CD8-positive, alpha-beta memory T cell (primary cell): ENCODE measurements at regions not wholly inside any gene's neighbourhood (a gene's known extent, or its start where the extent isn't known, plus 50 kb on each side); places are given as distances from the start of the nearest gene placed in this dataset.

Experiments
- CTCF ChIA-PET: fragments of 350-600 bp; sonication (Branson Sonifier 250); formaldehyde crosslinking; loops from one replicate; lab custom pipeline; 2021; ENCODE audit warnings: antibody characterized with exemption; lab: Charles Lee
- POLR2A ChIA-PET: fragments of 350-600 bp; sonication (Branson Sonifier 250); formaldehyde crosslinking; loops from one replicate; lab custom pipeline; 2021; ENCODE audit warnings: antibody characterized with exemption; lab: Charles Lee
- DNase-seq, 5 donors: peaks; one replicate each; pipeline versions ENCODE4 v3.0.0 to v3.0.0-alpha.2; 2020 to 2022; ENCODE audit warnings: mixed read lengths in 1 of 5
- H3K27ac ChIP-seq: one replicate; pipeline ENCODE4 v1.7.0; 2013; ENCODE audit warnings: low read depth, mild to moderate bottlenecking, low read length, moderate library complexity
- H3K27me3 ChIP-seq: 2 replicates; pipeline ENCODE4 v1.7.0; 2013; ENCODE audit warnings: low read length, mild to moderate bottlenecking; ENCODE audit not compliant: insufficient read depth, poor library complexity, severe bottlenecking
- H3K36me3 ChIP-seq: 2 replicates; pipeline ENCODE4 v1.7.0; 2013; ENCODE audit warnings: mild to moderate bottlenecking, low read length, moderate library complexity; ENCODE audit not compliant: insufficient read depth
- H3K4me1 ChIP-seq: 2 replicates; pipeline ENCODE4 v1.7.0; 2013; ENCODE audit warnings: mild to moderate bottlenecking, low read length, moderate library complexity; ENCODE audit not compliant: insufficient read depth
- H3K4me3 ChIP-seq: 2 replicates; pipeline ENCODE4 v1.7.0; 2013; ENCODE audit warnings: mild to moderate bottlenecking, low read length
- H3K9me3 ChIP-seq: 2 replicates; pipeline ENCODE4 v1.7.0; 2013; ENCODE audit warnings: mild to moderate bottlenecking, low read length
- H3K27ac Mint-ChIP-seq, 8 donors: one replicate each; pipeline ENCODE4 v1.8.0; 2020 to 2021; ENCODE audit warnings: mixed read lengths in 8 of 8, mild to moderate bottlenecking in 6 of 8, inconsistent platforms in 3 of 8, moderate library complexity in 3 of 8
- H3K27me3 Mint-ChIP-seq, 2 donors: one replicate each; pipeline ENCODE4 v1.8.0; 2020 to 2021; ENCODE audit warnings: mixed read lengths in 2 of 2, mild to moderate bottlenecking in 1 of 2, moderate library complexity in 1 of 2
- H3K36me3 Mint-ChIP-seq, 3 donors: one replicate each; pipeline ENCODE4 v1.8.0; 2020 to 2021; ENCODE audit warnings: mixed read lengths in 3 of 3, inconsistent platforms in 1 of 3, mild to moderate bottlenecking in 1 of 3
- H3K4me1 Mint-ChIP-seq, 3 donors: one replicate each; pipeline ENCODE4 v1.8.0; 2020 to 2021; ENCODE audit warnings: mixed read lengths in 3 of 3, inconsistent platforms in 1 of 3, mild to moderate bottlenecking in 1 of 3
- H3K4me3 Mint-ChIP-seq, 7 donors: one replicate each; pipeline ENCODE4 v1.8.0; 2020 to 2021; ENCODE audit warnings: mixed read lengths in 7 of 7, mild to moderate bottlenecking in 6 of 7, moderate library complexity in 4 of 7, inconsistent platforms in 2 of 7
- H3K9me3 Mint-ChIP-seq, 5 donors: one replicate each; pipeline ENCODE4 v1.8.0; 2020 to 2022; ENCODE audit warnings: mixed read lengths in 5 of 5, mild to moderate bottlenecking in 3 of 5, moderate library complexity in 2 of 5, inconsistent platforms in 1 of 5

- Histone ChIP-seq H3K27me3 (no peaks in the 10 kb centered on the region), H3K4me1 (no peaks in the 10 kb centered on the region), H3K4me3 (no peak overlapping the region), H3K36me3 (no peaks in the 10 kb centered on the region), H3K27ac (no peak overlapping the region), H3K9me3 (no peaks in the 10 kb centered on the region)
- H3K36me3 Mint-ChIP-seq = peaks cover 0 to 4% (median 0%) of the 10 kb centered on the region in 3 donors
- CTCF ChIA-PET = no interaction called here
- H3K9me3 Mint-ChIP-seq = no peaks in the 10 kb centered on the region
- POLR2A ChIA-PET = no interaction called here
- peaks cover 5 to 14% (median 6%) of the 10 kb centered on the region in 3 donors for H3K4me1 Mint-ChIP-seq
- H3K27ac Mint-ChIP-seq = peak overlapping the region in 2 of 8 donors; percentile 21 to 33
- no peak for DNase-seq
- no peak overlapping the region for H3K4me3 Mint-ChIP-seq
- peaks cover under 1 to 8% of the 10 kb centered on the region in 2 donors for H3K27me3 Mint-ChIP-seq
These were observed 81.6 kb upstream of the SYT6 start for GRCh38 chr1:114235281-114235680.

- Mint-ChIP-seq H3K36me3 (no peaks in the 10 kb centered on the region), H3K27ac (peak overlapping the region in 2 of 8 donors; percentile 5 to 33), H3K4me3 (no peak overlapping the region), H3K9me3 (no peaks in the 10 kb centered on the region), H3K4me1 (peaks cover 5 to 14% (median 6%) of the 10 kb centered on the region in 3 donors), H3K27me3 (peaks cover 3 to 13% of the 10 kb centered on the region in 2 donors)
- DNase-seq = no peak
- Histone ChIP-seq H3K4me3 (no peak overlapping the region), H3K36me3 (no peaks in the 10 kb centered on the region), H3K27ac (no peak overlapping the region), H3K4me1 (no peaks in the 10 kb centered on the region), H3K9me3 (no peaks in the 10 kb centered on the region), H3K27me3 (no peaks in the 10 kb centered on the region)
- ChIA-PET POLR2A (no interaction called here), CTCF (no interaction called here)
These were observed 80.9 kb upstream of the SYT6 start for GRCh38 chr1:114234408-114235124.

DNA sequence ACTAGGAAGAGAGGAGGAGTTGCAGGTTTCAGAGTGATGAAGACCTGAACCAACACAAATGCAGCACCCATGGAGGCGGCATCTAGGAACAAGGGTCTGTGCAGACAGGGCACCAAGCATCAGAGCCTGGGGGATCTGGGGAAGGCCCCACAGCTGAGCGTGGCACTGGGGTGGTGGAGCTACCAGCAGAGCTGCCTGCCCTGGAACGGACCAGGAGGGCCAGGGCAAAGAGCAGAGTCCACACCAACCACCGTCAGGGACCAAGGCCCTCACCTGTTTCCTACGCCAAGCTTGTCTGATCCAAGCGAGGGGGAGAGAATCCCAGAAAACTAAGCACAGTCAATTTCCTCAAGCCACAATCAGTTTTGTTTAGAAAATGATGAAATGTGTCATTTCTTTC is 79.0 kb upstream of the SYT6 start:
- no peaks in the 10 kb centered on the region for H3K27me3 ChIP-seq
- no peak overlapping the region for H3K4me3 ChIP-seq
- Mint-ChIP-seq H3K36me3 (no peaks in the 10 kb centered on the region), H3K4me3 (no peak overlapping the region), H3K27me3 (peaks cover 7 to 13% of the 10 kb centered on the region in 2 donors), H3K9me3 (no peaks in the 10 kb centered on the region), H3K4me1 (peaks cover 5 to 14% (median 6%) of the 10 kb centered on the region in 3 donors), H3K27ac (no peak overlapping the region)
- no peaks in the 10 kb centered on the region for H3K9me3 ChIP-seq
- ChIA-PET POLR2A (no interaction called here), CTCF (no interaction called here)
- DNase-seq = no peak
- no peaks in the 10 kb centered on the region for H3K4me1 ChIP-seq
- H3K27ac ChIP-seq = no peak overlapping the region
- H3K36me3 ChIP-seq = no peaks in the 10 kb centered on the region

- no peaks in the 10 kb centered on the region for H3K9me3 ChIP-seq
- no peak overlapping the region for H3K4me3 ChIP-seq
- peaks cover 5 to 14% (median 6%) of the 10 kb centered on the region in 3 donors for H3K4me1 Mint-ChIP-seq
- no peak overlapping the region for H3K27ac ChIP-seq
- no peaks in the 10 kb centered on the region for H3K27me3 ChIP-seq
- H3K36me3 Mint-ChIP-seq = no peaks in the 10 kb centered on the region
- H3K4me3 Mint-ChIP-seq = no peak overlapping the region
- peaks cover 7 to 18% of the 10 kb centered on the region in 2 donors for H3K27me3 Mint-ChIP-seq
- no peak overlapping the region for H3K27ac Mint-ChIP-seq
- no peaks in the 10 kb centered on the region for H3K4me1 ChIP-seq
- no peaks in the 10 kb centered on the region for H3K36me3 ChIP-seq
- no peak for DNase-seq
- no peaks in the 10 kb centered on the region for H3K9me3 Mint-ChIP-seq
- CTCF ChIA-PET = no interaction called here
- POLR2A ChIA-PET = no interaction called here
These were observed 77.6 kb upstream of the SYT6 start for GRCh38 chr1:114231301-114231700.

DNA sequence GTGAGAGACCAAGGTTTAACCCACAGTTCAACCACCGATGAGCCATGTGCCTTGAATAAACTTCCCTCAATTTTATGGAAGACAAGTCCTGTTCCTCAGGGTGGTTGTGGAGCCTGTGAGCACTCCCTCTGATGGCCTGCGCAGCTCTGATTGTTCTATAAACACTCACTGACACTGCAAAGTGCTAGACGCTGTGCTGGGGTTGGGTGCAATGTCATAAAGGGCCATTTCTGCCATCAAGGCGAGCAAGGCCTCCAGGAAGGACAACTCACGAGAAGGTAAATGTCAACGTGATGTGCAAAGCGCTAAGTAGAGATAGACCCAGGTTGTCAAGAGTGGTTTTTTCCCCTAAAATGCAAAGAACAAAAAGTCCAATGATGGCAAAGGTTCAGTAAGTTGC is 75.7 kb upstream of the SYT6 start:
- no peaks in the 10 kb centered on the region for H3K27me3 ChIP-seq
- no peaks in the 10 kb centered on the region for H3K9me3 ChIP-seq
- Mint-ChIP-seq H3K36me3 (no peaks in the 10 kb centered on the region), H3K9me3 (no peaks in the 10 kb centered on the region), H3K4me1 (peaks cover 1 to 6% (median 1%) of the 10 kb centered on the region in 3 donors), H3K4me3 (no peak overlapping the region), H3K27ac (peak overlapping the region in 1 of 8 donors; percentile 50), H3K27me3 (peaks cover 7 to 18% of the 10 kb centered on the region in 2 donors)
- H3K36me3 ChIP-seq = no peaks in the 10 kb centered on the region
- no peak overlapping the region for H3K4me3 ChIP-seq
- CTCF ChIA-PET = no interaction called here
- H3K27ac ChIP-seq = no peak overlapping the region
- POLR2A ChIA-PET = no interaction called here
- no peaks in the 10 kb centered on the region for H3K4me1 ChIP-seq
- DNase-seq = no peak

- Histone ChIP-seq H3K9me3 (no peaks in the 10 kb centered on the region), H3K36me3 (no peaks in the 10 kb centered on the region), H3K27ac (no peak overlapping the region), H3K27me3 (no peaks in the 10 kb centered on the region), H3K4me1 (no peaks in the 10 kb centered on the region), H3K4me3 (no peak overlapping the region)
- ChIA-PET POLR2A (no interaction called here), CTCF (no interaction called here)
- no peaks in the 10 kb centered on the region for H3K4me1 Mint-ChIP-seq
- H3K9me3 Mint-ChIP-seq = no peaks in the 10 kb centered on the region
- H3K27me3 Mint-ChIP-seq = peaks cover 7 to 18% of the 10 kb centered on the region in 2 donors
- no peaks in the 10 kb centered on the region for H3K36me3 Mint-ChIP-seq
- no peak overlapping the region for H3K27ac Mint-ChIP-seq
- no peak for DNase-seq
- no peak overlapping the region for H3K4me3 Mint-ChIP-seq
These were observed 73.4 kb upstream of the SYT6 start for GRCh38 chr1:114227059-114227458.

GRCh38 chr1:114224196-114224907 is 70.7 kb upstream of the SYT6 start:
- H3K4me3 Mint-ChIP-seq = no peak overlapping the region
- Histone ChIP-seq H3K27me3 (no peaks in the 10 kb centered on the region), H3K27ac (no peak overlapping the region), H3K9me3 (no peaks in the 10 kb centered on the region), H3K36me3 (no peaks in the 10 kb centered on the region), H3K4me1 (no peaks in the 10 kb centered on the region), H3K4me3 (no peak overlapping the region)
- no peaks in the 10 kb centered on the region for H3K36me3 Mint-ChIP-seq
- H3K27me3 Mint-ChIP-seq = peaks cover 2 to 10% of the 10 kb centered on the region in 2 donors
- H3K9me3 Mint-ChIP-seq = no peaks in the 10 kb centered on the region
- ChIA-PET POLR2A (no interaction called here), CTCF (no interaction called here)
- no peak overlapping the region for H3K27ac Mint-ChIP-seq
- DNase-seq = no peak
- H3K4me1 Mint-ChIP-seq = peaks cover 0 to under 1% (median 0%) of the 10 kb centered on the region in 3 donors

GRCh38 chr1:114222920-114223319 is 69.3 kb upstream of the SYT6 start:
- H3K27ac ChIP-seq = no peak overlapping the region
- POLR2A ChIA-PET = no interaction called here
- CTCF ChIA-PET = no interaction called here

More at GRCh38 chr1:114222920-114223319, 69.3 kb upstream of the SYT6 start:
- Mint-ChIP-seq H3K36me3 (no peaks in the 10 kb centered on the region), H3K9me3 (no peaks in the 10 kb centered on the region), H3K4me1 (peaks cover 4 to 7% (median 7%) of the 10 kb centered on the region in 3 donors), H3K4me3 (no peak overlapping the region), H3K27me3 (peaks cover 4 to 10% of the 10 kb centered on the region in 2 donors), H3K27ac (no peak overlapping the region)
- H3K27me3 ChIP-seq = no peaks in the 10 kb centered on the region
- no peak overlapping the region for H3K4me3 ChIP-seq
- DNase-seq = no peak
- no peaks in the 10 kb centered on the region for H3K36me3 ChIP-seq
- no peaks in the 10 kb centered on the region for H3K9me3 ChIP-seq
- H3K4me1 ChIP-seq = no peaks in the 10 kb centered on the region
